HG03159 (cell line): ENCODE measurements at regions not wholly inside any gene's neighbourhood (a gene's known extent, or its start where the extent isn't known, plus 50 kb on each side); places are given as distances from the start of the nearest gene placed in this dataset.

Experiments used
- ATAC-seq: cut with Tn5 transposase; IDR thresholded peaks from one replicate; pipeline ENCODE4 v1.9.1; 2021; ENCODE audit warnings: mild to moderate bottlenecking, moderate library complexity; ENCODE audit not compliant: unreplicated experiment

GRCh38 chr21:28112511-28112910 lies 880.2 kb downstream of the LTN1 start:
- ATAC-seq = no peak

GRCh38 chr21:28111151-28111619 lies 881.5 kb downstream of the LTN1 start:
- ATAC-seq = no peak

DNA sequence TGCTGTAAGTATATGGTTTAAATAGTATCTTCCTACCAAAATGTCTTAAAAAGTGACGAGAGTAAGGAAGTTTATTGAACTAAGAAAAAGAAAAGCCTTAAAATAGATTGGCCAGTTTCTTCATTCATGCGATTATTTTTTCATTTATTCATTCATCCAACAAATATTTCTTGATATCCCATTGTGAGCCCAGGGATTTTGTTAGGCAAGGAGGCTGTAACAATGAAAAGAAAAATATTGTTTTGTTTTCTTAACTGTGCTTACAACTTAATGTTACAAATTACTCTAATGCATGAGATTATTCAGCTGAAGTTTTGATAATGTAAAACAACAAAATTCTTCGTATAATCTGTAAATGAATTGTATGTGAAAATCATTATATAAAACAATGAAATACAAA lies 882.0 kb downstream of the LTN1 start:
- ATAC-seq = no peak

DNA sequence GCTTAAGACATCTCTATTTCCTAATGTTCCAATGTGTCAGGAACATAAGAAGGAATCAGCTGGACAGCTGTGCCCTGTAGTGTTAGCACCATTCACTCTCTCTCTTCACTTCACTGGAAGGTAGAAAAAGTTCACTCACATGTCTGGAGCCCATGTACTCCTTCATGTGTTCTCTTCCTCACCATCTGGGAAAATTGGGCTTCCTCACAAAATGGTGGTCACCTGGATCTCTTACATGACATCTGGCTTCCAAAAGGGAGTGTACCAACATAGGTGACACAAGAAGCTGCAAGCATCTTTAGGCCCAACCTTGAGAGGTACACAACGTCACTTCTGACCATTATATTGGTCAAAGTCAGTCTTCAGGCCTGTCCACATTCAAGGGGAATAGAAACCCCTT lies 882.6 kb downstream of the LTN1 start:
- no peak for ATAC-seq

GRCh38 chr21:28106370-28106890 lies 886.2 kb downstream of the LTN1 start:
- no peak for ATAC-seq

- no peak for ATAC-seq
These were observed 888.3 kb downstream of the LTN1 start for GRCh38 chr21:28104346-28104745.

DNA sequence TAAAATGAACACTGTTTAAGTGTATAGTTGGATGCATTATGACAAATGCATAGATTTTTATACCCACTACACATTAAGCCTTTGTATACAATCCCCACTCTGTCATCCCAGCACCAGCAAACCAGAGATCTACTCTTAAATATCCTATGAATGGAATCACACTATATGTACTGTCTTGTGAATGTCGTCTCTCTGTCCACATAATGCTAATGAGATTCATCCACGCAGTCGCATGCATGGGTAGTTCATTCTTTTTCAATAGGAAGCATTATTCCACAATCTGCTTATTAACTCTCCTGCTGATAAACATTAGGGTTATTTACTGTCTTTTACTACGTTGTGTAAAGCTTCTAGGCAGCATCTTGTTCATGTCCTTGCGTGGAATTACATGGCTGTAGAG lies 892.3 kb downstream of the LTN1 start:
- ATAC-seq = no peak

DNA sequence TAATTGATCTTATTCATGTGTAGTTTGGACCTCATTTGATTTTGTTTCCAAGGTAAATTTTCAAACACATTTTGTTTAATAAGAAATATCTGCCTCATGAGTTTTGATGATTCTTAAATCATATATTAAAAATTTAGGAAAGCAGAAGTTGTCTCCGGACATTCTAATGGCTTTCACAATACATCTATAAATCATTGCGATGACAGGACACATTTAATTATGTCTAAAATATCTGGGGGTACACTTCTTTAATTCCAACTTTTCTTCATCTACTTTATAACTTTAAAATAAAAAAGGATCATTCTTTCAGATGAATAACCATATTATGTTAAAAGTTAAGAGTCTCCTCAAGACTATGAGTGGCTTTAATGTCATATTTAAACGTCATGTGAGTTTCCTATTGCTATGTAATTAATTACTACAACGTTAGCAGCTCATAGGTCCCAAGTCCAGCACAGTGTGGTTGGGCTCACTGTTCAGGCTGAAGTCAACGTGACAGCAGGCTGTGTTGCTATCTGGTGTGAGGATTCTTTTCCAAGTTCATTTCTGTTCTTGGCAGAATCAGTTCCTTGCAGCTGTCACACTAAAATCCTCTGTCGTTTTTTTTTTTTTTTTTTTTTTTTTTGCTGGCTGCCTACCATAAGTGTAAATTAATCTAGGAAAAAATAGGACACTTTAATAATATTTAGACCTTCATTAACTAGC lies 893.5 kb downstream of the LTN1 start:
- no peak for ATAC-seq

DNA sequence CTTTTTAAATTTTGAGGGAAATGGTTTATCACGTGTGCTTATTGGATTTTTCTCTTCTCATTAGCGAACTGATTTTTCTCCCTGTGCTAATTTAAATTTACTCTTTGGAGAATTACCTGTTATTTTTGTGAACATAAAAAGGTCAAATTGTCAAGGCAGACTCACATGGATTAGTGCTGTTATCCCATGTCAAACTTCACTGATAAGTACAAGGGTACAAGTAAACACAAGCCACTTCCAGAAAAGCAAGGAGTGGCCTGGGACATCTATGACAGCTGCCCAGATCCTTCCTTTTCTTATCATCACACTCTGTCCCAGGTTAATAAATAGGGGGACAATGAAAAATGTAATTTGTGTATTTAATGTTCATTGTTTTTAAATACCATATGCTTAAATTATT lies 901.2 kb downstream of the LTN1 start:
- no peak for ATAC-seq

GRCh38 chr21:28090546-28090945 lies 902.1 kb downstream of the LTN1 start:
- ATAC-seq = no peak

GRCh38 chr21:28089599-28090441 lies 902.9 kb downstream of the LTN1 start:
- no peak for ATAC-seq

DNA sequence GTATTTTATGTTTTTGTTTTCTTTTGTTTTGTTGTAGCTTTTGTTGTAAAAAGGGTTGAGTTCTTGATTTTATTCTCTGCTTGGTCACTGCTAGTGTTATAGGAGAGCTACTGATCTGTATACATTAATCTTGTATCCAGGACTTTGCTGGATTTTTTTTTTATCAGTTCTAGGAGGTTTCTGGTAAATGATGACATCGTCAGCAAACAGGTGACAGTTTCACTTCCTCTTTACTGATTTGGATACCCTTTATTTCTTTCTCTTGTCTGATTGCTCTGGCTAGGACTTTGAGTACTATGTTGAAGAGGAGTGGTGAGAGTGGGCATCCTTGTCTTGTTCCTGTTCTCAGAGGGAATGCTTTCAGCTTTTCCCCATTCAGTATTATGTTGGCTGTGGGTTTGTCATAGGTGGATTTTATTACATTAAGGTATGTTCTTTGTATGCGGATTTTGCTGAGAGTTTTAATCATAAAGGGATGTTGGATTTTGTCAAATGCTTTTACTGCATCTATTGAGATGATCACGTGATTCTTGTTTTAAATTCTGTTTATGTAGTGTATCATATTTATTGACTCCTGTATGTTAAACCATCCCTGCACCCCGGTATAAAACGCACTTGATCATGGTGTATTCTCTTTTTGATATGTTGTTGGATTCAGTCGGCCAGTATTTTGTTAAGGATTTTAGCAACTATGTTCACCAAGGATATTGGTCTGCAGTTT lies 905.7 kb downstream of the LTN1 start:
- no peak for ATAC-seq

- ATAC-seq = no peak
These were observed 907.7 kb downstream of the LTN1 start for GRCh38 chr21:28084951-28085350.

- no peak for ATAC-seq
These were observed 909.3 kb downstream of the LTN1 start for GRCh38 chr21:28083350-28083749.

DNA sequence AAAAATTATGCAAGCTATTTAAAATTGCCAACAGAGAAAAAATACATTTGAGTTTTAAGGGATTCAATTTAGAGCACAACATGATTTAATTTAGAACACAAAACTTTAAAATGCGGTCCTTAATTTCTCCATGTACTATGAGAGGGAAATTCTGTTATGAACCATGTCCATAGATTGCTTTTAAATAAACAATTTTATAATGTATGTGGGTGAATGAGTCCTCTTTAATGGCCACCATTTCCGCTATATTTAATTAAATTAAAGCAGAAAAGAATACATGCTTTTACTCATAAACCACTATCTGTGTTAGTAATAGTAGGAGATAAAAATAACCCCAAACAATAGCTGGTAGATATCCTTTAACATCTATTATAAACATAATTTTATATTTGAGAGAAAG lies 914.6 kb downstream of the LTN1 start:
- no peak for ATAC-seq

GRCh38 chr21:28074676-28075075 lies 918.0 kb downstream of the LTN1 start:
- no peak for ATAC-seq

GRCh38 chr21:28072601-28073000 lies 920.1 kb downstream of the LTN1 start:
- no peak for ATAC-seq

GRCh38 chr21:28069450-28069923 lies 923.2 kb downstream of the LTN1 start:
- ATAC-seq = no peak

DNA sequence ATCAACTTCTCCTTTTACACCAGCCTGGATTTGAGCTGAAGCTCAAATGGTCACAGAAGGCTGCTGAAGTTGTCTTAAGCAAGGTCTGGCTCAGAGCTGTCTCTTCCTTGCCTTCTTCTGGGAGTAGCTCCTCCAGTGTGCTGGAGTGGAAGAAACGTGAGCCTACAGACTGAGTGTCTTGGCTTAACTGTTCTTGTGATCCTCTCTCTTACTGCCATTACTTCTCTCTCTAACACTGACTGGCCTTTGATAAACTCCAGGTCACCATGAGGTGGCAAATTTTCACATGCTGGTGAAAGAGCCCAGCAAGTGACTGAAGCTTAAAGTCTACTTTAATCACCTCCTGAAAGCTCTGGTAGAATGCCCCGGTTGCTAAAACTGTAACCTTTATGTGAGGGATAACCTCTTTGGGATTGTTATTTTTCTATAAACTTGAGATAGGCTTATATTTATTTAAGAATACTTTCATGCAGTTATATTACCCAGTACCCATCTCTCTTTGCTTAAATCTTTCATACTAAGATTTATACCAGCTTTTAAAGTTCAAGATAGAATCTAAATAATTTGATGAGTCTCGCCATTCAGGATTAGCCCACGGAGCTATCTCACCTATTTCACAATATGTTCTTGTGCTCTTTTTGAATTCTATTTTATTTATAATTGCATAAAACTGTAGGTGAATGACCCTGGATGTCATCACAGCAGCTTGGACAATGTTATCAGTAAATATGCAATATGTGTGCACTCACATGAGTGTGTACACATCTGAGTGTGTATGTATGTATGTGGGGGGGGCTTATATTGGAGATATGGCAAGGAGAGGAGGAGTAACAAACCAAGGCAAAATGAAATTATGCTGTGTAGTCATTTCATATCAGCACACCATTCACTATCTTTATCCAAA lies 924.0 kb downstream of the LTN1 start:
- no peak for ATAC-seq
